NCI-H82 (cell line): ENCODE measurements at regions not wholly inside any gene's neighbourhood (a gene's known extent, or its start where the extent isn't known, plus 50 kb on each side); places are given as distances from the start of the nearest gene placed in this dataset.

ENCODE experiments used
- DNase-seq: peaks from one replicate; lab custom pipeline; 2025; lab: John Stamatoyannopoulos, UW

DNA sequence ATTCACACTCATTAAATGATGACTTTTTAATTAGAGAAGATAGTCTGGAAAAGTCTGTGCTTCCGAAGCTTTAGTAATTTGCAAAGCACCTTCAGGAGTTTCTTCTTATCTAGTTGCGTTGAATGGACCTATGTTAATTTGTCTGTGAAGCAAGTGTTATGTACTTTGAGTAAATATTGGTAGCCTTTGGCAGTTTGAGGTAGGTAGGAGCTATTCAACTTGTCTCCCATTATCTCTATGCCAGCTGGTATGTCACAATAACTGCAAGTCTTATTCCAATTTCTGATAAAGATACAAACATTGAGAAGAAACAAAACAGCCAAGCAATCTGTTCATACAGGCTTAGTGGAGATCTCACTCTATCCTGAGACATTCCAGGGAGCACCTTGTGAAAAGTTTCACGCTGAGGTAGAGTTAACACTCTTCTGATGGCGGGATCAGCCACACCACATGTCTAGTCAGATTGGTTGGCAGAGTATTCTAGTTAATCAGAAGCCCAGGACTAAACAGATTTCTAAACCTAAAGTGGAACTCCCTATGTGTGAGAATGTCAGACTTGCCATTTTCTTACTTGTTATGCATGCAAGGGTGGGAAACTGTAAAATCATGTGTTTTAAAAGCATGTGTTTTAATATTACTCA is 219.8 kb upstream of the MANEA start:
- no peak for DNase-seq

DNA sequence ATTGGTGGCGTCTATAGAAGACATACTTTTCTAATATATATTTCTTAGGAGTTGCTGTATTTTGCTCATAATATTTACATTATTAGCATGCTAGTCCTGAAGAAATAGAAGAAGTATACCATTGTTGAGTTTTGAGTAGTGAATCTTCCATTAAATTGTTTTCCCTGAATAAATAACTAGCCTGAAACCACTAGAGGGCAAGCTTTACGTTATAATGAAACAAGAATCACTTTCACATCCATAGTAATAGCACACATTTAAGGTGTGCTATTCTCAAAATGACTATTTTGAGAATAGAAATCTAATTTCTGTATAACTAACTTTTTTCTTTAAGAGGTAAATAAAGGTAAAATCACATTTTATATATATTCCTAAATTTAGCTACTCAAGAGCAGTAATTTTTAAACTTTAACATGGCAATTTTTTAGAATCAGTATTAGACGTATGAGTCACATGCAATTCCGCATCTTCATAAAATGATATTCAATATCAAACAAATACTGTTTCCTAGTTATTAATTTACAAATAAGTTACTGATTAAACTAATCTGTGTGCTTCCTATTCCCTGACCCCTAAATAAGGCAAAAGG is 213.2 kb upstream of the MANEA start:
- peak; percentile 55 for DNase-seq

DNA sequence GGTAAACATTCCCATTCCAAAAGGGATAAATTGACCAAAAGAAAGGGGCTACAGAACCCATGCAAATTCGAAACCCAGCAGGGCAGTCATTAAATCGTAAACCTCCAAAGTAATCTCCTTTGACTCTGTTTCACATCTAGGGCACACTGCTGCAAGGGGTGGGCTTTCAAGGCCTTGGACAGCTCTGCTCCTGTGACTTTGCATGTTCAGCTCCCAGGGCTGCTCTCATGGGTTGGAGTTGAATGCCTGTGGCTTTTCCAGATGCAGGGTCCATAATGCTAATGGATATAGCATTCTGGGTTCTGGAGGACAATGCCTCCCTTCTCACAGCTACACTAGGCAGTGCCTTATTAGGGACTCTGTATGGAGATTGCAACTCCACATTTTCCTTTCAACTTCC is 211.9 kb upstream of the MANEA start:
- DNase-seq: no peak

DNA sequence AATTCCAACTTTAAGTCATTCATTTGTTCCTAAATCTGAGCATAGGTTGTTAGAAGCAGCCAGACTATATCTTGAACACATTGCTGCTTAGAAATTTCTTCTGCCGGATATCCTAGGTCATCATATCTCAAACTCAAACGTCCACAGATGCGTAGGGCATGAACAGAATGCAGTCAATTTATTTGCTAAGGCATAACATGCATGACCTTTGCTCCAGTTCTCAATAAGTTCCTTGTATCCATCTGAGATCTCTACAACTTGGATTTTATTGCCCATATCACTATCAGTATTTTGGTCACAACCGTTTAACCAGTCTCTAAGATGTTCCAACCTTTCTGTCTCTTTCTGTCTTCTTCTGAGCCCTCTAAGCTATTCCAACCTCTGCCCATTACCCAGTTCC is 210.9 kb upstream of the MANEA start:
- no peak for DNase-seq

DNA sequence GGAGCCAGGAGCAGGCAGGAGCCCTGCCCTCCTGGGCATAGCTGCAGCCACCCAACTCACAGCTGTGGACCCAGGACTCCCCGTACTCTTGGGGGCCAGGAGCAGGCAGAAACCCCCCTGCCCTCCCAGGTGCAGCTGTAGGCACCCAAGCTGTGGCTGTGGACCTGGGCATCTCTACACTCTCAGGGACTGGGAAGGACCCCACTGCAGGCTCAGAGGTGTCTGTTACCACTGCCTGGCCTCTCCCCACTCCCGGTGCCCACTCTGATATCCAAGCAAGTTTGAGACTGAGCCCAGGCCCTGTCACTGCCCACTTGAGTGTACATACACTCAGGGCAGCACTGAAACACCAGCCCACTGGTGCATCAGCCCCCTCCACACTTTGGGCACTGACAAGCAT is 193.5 kb upstream of the MANEA start:
- no peak for DNase-seq

DNA sequence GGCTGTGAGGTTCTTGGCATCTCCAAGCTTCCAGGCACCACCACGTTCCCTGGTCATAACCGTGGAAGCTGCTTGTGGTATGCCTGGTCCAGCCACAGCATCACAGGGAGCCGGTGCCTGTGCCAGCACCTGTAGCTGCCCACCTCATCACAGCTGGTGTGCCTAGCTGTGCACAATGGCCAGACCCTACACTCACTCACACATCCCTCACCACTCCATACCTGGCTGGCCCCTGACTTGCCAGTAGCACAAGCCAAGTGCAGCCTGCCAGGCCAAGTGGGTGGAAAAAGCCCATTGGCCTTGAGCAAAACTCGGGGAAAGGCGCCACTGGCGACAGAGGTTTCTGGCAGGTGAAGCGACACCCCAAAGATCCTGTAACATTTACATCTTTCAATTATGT is 192.3 kb upstream of the MANEA start:
- DNase-seq: no peak

DNA sequence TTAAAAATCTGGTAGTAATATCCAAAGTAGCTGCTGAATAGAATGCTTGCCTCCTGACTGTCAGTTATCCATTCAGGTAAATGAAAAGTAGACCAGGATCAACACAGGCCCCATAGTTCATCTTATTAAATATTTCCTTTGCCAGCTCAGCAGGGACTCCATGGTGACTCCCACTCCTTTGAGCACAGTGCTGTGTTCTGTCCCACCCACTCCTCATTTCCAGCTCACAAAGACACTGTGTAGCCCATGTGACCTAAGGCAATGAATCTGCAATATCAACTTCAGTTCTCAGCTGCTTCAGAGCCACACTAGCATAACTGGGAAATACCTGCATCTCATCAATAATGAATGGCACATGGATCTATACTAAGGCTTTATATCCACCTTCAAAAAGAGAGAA is 189.5 kb upstream of the MANEA start:
- no peak for DNase-seq

DNA sequence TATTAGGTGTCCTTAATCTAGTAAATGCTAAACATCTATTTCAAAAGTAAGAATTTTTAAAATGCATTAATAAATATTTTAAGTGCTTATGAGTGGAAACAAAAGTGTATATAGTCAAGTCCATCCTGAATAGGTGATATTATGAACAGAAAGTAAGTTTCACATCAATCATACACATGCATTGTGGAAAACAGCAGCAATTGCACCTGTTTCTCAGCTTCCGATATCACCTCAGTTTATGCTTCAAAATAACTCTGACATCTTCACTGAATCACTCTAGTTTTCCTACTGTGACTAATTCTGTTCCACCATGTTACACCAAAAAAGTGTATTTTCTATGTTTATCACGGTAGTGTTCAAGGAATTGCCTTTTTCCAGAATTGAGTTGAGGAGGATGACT is 172.6 kb upstream of the MANEA start:
- DNase-seq: no peak

DNA sequence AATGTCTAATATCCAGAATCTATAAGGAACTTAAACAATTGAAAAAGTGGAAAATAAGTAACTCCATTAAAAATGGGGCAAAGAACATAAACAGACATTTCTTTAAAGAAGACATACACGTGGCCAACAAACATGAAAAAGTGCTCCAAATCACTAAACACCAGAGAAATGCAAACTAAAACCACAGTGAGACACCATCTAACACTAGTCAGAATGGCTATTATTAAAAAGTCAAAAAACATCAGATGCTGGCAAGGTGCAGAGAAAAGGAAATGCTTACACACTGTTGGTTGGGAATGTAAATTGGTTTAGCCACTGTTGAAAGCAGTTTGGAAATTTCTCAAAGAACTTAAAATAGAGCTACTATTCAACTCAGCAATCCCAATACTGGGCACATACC is 169.2 kb upstream of the MANEA start:
- DNase-seq: no peak

DNA sequence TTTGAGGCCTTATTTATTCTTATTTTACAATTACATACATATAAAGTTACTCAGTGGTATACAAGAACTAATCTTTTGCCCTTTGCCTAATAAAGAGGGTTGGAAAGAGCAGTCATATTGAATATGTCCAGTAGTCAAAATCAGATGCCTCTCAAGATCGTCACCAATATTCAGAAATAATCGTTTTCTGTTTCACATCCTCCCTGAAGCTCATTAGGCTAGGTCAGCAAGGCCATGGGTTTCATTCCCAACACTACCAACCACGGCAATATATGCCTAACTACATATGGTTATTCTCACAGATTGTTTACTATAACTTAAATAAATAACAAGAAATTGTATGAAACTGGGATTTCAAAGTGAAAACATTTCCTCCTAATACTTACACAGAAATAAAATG is 167.2 kb upstream of the MANEA start:
- no peak for DNase-seq

DNA sequence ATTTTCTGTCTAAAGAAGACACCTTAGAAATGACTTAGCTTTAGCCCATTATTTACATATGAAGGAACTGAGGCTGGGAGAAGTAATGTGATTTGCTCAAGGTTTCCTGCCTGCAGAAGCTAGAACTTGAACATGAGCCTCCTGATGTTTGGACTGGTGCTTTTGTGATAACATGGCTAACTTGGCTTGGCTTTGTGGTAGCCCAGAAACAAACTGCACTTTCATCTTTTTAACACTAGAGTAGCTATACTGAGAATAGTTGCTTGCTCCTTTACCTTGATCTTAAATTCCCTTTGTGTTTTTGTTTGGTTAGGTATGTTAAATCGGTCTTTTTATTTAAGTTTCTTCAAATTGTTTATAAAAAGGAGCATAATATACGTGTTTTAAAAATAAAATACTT is 163.5 kb upstream of the MANEA start:
- DNase-seq: no peak

DNA sequence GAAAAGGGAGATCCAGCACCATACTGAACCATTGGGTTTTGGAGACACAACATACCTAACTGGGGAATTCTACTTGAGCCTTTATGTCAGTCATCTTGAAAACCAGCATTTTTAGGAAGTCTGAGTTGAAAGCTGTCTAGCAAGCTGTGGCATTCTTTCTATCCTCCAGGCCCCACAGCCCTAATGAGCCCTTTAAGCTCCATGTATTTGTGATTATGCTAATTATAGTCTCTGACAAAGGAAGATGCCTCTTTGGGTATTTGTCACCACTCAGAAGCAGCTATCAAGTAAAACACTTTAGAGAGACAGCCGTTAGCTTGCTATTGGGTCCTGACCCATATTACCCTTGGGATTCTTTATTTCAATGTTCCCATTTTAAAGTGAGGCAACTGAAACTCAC is 159.5 kb upstream of the MANEA start:
- no peak for DNase-seq

DNA sequence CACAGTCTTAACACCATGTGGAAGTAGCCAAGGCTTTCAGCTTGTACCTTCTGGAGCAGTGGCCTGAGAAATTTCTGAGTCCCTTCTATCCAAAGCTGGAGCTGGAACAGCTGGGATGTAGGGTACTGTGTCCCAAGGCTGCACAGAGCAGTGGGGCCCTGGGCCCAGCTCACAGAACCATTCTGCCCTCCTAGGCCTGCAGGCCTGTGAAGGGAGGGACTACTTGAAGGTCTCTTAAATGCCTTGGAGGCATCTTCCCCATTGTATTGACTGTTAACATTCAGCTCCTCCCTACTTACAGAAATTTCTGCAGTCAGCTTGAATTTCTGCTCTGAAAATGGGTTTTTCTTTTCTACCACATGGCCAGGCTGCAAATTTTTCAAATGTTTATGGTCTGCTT is 156.5 kb upstream of the MANEA start:
- DNase-seq: no peak

DNA sequence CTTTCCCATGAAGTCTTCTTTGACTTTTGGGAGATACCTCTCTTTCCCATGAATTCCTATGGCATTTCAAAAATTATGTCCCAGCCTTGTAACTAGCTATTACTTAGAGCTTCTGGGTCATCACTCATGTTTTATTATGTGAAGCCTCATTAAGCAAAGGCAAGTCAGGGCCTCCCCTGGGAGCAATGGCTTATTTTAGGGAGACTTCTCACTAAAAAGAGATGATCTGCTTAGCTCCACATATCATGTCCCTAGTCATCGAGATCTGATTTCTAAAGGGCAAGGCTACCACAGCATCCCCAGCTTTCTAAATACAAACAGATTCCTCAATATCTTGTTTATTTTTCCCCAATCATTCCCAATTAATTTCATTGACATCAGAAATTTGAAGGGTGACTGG is 154.0 kb upstream of the MANEA start:
- DNase-seq: peak; percentile 1

DNA sequence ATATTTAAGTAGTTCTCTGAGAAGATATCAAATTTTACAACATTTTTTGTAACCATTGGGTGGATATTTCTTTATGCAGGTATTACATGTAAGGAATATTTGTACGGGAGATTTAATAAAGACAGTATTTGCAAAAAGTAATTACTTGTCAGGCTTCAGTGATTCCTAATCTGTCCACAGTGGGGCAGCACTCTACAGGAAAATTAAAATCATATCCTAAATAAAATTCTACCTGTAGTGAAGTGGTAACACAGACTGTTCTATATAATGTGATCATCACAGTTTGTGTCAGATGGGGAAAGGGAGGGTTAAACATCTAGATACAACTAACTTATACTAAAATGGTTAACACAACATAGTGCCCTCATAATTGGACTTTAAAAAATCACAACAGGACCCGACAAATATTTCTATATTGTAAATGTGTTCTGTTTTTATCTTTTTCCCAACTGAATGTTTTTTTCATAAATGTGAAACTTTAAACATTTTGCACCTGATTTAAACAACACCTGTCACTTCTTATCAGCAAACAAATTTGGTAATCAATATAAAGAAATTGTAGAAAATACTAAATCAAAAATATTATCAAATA is 145.6 kb upstream of the MANEA start:
- DNase-seq: peak; percentile 46

DNA sequence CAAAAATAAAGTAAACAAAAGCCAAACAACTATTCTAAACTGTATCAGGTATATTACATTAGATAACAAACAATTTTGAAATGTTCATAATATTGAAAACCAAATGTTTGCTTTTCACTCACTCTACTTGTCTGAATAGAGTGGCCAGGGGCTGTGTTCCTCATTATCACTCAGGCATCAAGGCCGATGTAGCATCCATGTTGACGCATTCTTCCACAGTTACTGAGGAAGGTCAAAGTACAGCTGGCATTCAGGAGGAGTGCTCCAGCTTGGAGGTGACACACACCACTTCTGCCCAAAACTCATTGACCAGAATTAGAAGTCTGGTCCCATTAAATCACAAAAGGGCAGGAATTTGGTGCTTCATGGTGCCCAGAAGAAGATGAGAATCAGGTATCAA is 137.6 kb upstream of the MANEA start:
- DNase-seq: no peak

DNA sequence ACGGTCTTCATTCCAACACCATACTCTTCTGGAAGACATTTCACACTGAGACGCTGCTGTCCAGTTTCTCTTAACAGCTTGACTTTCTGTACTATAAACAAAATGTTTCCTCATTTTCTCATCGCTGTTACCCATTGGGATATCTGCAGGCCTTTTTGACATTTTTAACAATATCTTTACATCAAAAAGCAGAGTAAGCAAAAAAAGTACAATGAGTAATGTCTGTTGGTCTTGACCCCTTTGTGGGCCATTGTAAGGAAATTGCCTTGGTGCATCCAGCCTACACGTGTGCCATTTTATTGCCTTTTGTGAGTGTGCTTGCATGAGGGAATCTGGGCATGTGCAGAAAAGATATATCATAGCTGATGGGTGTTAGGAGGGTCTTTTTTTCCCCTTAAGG is 129.1 kb upstream of the MANEA start:
- no peak for DNase-seq

DNA sequence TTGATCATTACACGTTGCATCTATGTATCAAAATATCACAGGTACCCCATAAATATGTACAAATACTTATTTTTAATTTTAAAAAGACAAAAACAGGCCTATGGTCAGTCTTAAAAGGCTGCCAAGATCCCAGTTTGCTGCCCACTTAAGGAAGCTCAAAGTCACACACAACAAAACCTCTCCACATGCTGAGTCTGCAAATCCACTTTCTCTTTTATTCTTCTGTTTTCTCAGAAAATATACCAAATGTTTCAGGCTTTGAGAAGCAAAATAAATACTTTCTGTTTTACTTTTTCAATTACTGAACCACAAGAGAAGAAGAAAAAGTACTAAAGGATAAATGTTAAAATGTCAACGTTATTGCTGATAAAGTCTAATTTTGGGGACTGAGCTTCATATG is 107.8 kb upstream of the MANEA start:
- DNase-seq: no peak

DNA sequence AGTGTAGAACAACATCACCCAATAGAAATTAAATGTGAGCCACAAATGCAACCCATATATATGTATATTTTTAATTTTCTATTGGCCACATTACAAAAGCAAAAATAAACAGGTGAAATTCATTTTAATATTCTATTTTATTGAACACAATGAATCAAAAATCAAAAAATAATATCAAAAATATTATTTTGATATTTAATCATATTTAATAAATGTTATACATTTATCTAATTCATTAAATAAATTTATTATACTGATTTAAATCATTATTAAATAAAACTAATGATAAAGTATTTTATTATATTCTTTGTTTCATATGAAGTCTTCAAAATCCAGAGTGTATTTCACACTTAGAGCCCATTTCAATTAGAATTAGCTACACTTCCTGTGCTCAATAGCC is 98.4 kb upstream of the MANEA start:
- DNase-seq: no peak

DNA sequence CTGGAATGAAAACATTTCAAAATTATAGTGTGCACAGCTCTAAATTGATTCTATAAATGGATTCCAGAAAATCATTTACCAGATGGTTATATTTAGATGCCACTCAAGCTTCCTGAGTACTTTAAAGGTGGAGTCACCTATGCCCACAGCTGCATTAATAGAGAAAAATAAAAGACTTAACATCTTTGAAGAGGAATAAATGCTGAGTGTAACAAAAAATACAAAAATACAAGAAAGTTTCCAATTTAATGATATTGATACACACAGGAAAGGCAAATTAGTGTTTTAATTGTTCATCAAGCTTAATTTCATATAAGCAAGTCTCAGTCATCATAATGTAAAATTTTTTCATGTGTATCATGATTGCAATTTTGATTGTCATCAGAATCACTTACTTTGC is 89.5 kb upstream of the MANEA start:
- DNase-seq: no peak

DNA sequence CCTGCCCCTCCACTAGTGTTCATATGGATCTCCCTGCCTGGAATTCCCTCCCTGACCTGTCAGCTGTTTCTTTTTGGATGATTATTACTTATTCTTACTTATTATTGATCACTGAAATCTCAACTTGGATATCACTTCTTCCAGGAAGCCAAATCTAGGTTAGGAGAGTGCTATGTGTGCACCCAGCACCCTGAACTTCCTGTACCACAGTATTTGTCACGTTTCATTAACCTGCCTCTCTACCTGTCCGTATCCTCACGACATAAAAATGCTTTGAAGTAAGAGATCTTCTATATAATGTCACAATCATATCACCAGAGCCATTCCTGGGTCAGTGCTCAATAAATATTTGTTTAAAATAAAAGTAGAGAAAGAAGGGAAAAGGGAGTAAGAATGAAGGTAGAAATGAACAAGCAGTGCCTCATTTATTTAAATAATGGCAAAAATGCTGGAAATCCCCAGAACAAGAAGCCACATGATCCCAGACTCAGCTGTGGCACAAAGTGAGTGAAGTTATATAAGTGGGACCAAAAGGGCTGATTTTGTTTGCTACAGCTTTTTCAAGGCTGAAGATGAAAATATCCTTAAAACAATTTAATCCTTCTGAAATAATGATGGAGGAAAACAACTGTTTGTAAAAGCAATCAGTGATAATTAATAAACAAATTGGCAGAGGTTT is 88.0 kb upstream of the MANEA start:
- DNase-seq: no peak

DNA sequence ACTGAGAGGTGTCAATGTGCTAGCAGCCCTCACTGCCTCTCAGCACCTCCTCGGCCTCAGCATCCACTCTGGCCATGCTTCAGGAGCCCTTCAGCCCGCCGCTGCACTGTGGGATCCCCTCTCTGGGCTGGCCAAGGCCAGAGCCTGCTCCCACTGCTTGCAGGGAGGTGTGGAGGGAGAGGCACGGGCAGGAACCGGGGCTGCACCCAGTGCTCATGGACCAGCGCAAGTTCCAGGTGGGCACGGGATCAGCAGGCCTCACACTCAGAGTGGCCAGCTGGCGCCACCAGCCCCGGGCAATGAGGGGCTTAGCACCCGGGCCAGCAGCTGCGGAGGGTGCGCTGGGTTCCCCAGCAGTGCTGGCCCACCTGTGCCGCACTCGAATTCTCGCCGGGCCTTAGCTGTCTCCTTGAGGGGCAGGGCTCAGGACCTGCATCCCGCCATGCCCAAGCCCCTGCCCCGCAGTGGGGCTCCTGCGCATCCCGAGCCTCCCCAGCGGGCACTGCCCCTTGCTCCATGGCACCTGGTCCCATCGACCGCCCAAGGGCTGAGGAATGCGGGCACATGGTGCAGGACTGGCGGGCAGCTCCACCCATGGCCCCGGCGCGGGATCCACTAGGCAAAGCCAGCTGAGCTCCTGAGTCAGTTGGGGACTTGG is 80.4 kb upstream of the MANEA start:
- DNase-seq: no peak
